ENCODE measurements at regions not wholly inside any gene's neighbourhood (a gene's known extent, or its start where the extent isn't known, plus 50 kb on each side); places are given as distances from the start of the nearest gene placed in this dataset.
"Not testable (repeated sequence)": the region's sequence is repeated elsewhere in the genome, so short reads cannot be mapped to it uniquely, and the experiment has no call there.

- POLR2A ChIA-PET = interaction anchor here in 1 of 2 donors (0.6 kb wide), 1 partner anchor 11 kb away, joined by 3 read pairs; no protein-coding TSS in a partner anchor
- ATAC-seq (replicated peaks in 1 of 4); H3K36me3 ChIP-seq (ENCODE audit: control insufficient read depth in 2 of 2, extremely low read depth in 1 of 2, insufficient read depth in 1 of 2, low read length in 1 of 2); CTCF ChIA-PET; H3K9me3 ChIP-seq; H3K27me3 Mint-ChIP-seq; H3K36me3 Mint-ChIP-seq; DNase-seq; H3K4me3 ChIP-seq (ENCODE audit: control insufficient read depth in 1 of 2, extremely low read depth in 1 of 2, low read length in 1 of 2); H3K27ac ChIP-seq (ENCODE audit: low read length); H3K4me3 Mint-ChIP-seq; H3K4me1 ChIP-seq (ENCODE audit: control insufficient read depth in 1 of 2, extremely low read depth in 1 of 2, insufficient read depth in 2 of 2, low read length in 2 of 2); H3K27me3 ChIP-seq (replicated peaks in 1 of 2; ENCODE audit: control insufficient read depth in 2 of 2, extremely low read depth in 1 of 2, insufficient read depth in 2 of 2, low read length in 1 of 2); H3K4me1 Mint-ChIP-seq; H3K27ac Mint-ChIP-seq: not testable (repeated sequence)
- WGBS (ENCODE audit: insufficient coverage) = 75% methylated on average over 7 of the region's 8 CpGs
- H3K9me3 Mint-ChIP-seq = peaks cover 3 to 27% (median 27%) of the 10 kb centered on the region in 3 donors
These were observed 778.4 kb upstream of the SLC35B3 start for GRCh38 chr6:9213717-9214116.

GRCh38 chr6:9208966-9209365 lies 773.6 kb upstream of the SLC35B3 start:
- H3K4me3 Mint-ChIP-seq = no peak overlapping the region
- WGBS (ENCODE audit: insufficient coverage) = no CpG with 5 or more reads among the region's 3 CpGs
- Histone ChIP-seq H3K4me3 (ENCODE audit: control insufficient read depth in 1 of 2, extremely low read depth in 1 of 2, low read length in 1 of 2) (no peak overlapping the region), H3K36me3 (ENCODE audit: control insufficient read depth in 2 of 2, extremely low read depth in 1 of 2, insufficient read depth in 1 of 2, low read length in 1 of 2) (no peaks in the 10 kb centered on the region), H3K27me3 (replicated peaks in 1 of 2; ENCODE audit: control insufficient read depth in 2 of 2, extremely low read depth in 1 of 2, insufficient read depth in 2 of 2, low read length in 1 of 2) (no peaks in the 10 kb centered on the region), H3K27ac (ENCODE audit: low read length) (no peak overlapping the region), H3K9me3 (no peaks in the 10 kb centered on the region), H3K4me1 (ENCODE audit: control insufficient read depth in 1 of 2, extremely low read depth in 1 of 2, insufficient read depth in 2 of 2, low read length in 2 of 2) (no peaks in the 10 kb centered on the region)
- no peaks in the 10 kb centered on the region for H3K36me3 Mint-ChIP-seq
- ChIA-PET CTCF (no interaction called here), POLR2A (no interaction called here)
- no peaks in the 10 kb centered on the region for H3K4me1 Mint-ChIP-seq
- H3K27ac Mint-ChIP-seq = no peak overlapping the region
- no peak for ATAC-seq (replicated peaks in 1 of 4)
- peaks cover 4 to 12% (median 8%) of the 10 kb centered on the region in 3 donors for H3K9me3 Mint-ChIP-seq
- H3K27me3 Mint-ChIP-seq = no peaks in the 10 kb centered on the region
- no peak for DNase-seq

- ChIA-PET POLR2A (no interaction called here), CTCF (no interaction called here)
- H3K27me3 ChIP-seq (replicated peaks in 1 of 2; ENCODE audit: control insufficient read depth in 2 of 2, extremely low read depth in 1 of 2, insufficient read depth in 2 of 2, low read length in 1 of 2) = no peaks in the 10 kb centered on the region
- H3K36me3 ChIP-seq (ENCODE audit: control insufficient read depth in 2 of 2, extremely low read depth in 1 of 2, insufficient read depth in 1 of 2, low read length in 1 of 2) = no peaks in the 10 kb centered on the region
- H3K27me3 Mint-ChIP-seq = no peaks in the 10 kb centered on the region
- H3K4me3 Mint-ChIP-seq = no peak overlapping the region
- no peak for ATAC-seq (replicated peaks in 1 of 4)
- H3K4me1 ChIP-seq (ENCODE audit: control insufficient read depth in 1 of 2, extremely low read depth in 1 of 2, insufficient read depth in 2 of 2, low read length in 2 of 2) = no peaks in the 10 kb centered on the region
- no peak for DNase-seq
- H3K9me3 Mint-ChIP-seq = peaks cover 4 to 19% (median 8%) of the 10 kb centered on the region in 3 donors
- H3K36me3 Mint-ChIP-seq = no peaks in the 10 kb centered on the region
- no peaks in the 10 kb centered on the region for H3K9me3 ChIP-seq
- no peak overlapping the region for H3K4me3 ChIP-seq (ENCODE audit: control insufficient read depth in 1 of 2, extremely low read depth in 1 of 2, low read length in 1 of 2)
- no CpG with 5 or more reads among the region's 1 CpG for WGBS (ENCODE audit: insufficient coverage)
- no peaks in the 10 kb centered on the region for H3K4me1 Mint-ChIP-seq
- H3K27ac Mint-ChIP-seq = no peak overlapping the region
- no peak overlapping the region for H3K27ac ChIP-seq (ENCODE audit: low read length)
These were observed 770.3 kb upstream of the SLC35B3 start for GRCh38 chr6:9205645-9206044.

- H3K4me1 ChIP-seq (ENCODE audit: control insufficient read depth in 1 of 2, extremely low read depth in 1 of 2, insufficient read depth in 2 of 2, low read length in 2 of 2) = no peaks in the 10 kb centered on the region
- ChIA-PET POLR2A (no interaction called here), CTCF (no interaction called here)
- Mint-ChIP-seq H3K27me3 (no peaks in the 10 kb centered on the region), H3K27ac (no peak overlapping the region), H3K36me3 (no peaks in the 10 kb centered on the region), H3K4me1 (no peaks in the 10 kb centered on the region), H3K9me3 (peaks cover 6 to 19% (median 8%) of the 10 kb centered on the region in 3 donors), H3K4me3 (no peak overlapping the region)
- no peak overlapping the region for H3K4me3 ChIP-seq (ENCODE audit: control insufficient read depth in 1 of 2, extremely low read depth in 1 of 2, low read length in 1 of 2)
- ATAC-seq (replicated peaks in 1 of 4) (no peak), DNase-seq (no peak)
- no peak overlapping the region for H3K27ac ChIP-seq (ENCODE audit: low read length)
- no peaks in the 10 kb centered on the region for H3K27me3 ChIP-seq (replicated peaks in 1 of 2; ENCODE audit: control insufficient read depth in 2 of 2, extremely low read depth in 1 of 2, insufficient read depth in 2 of 2, low read length in 1 of 2)
- no CpG with 5 or more reads among the region's 1 CpG for WGBS (ENCODE audit: insufficient coverage)
- H3K36me3 ChIP-seq (ENCODE audit: control insufficient read depth in 2 of 2, extremely low read depth in 1 of 2, insufficient read depth in 1 of 2, low read length in 1 of 2) = no peaks in the 10 kb centered on the region
- H3K9me3 ChIP-seq = no peaks in the 10 kb centered on the region
These were observed 768.8 kb upstream of the SLC35B3 start for GRCh38 chr6:9204171-9204570.

- Histone ChIP-seq H3K4me3 (ENCODE audit: control insufficient read depth in 1 of 2, extremely low read depth in 1 of 2, low read length in 1 of 2) (no peak overlapping the region), H3K9me3 (no peaks in the 10 kb centered on the region), H3K36me3 (ENCODE audit: control insufficient read depth in 2 of 2, extremely low read depth in 1 of 2, insufficient read depth in 1 of 2, low read length in 1 of 2) (no peaks in the 10 kb centered on the region), H3K27ac (ENCODE audit: low read length) (no peak overlapping the region), H3K4me1 (ENCODE audit: control insufficient read depth in 1 of 2, extremely low read depth in 1 of 2, insufficient read depth in 2 of 2, low read length in 2 of 2) (no peaks in the 10 kb centered on the region), H3K27me3 (replicated peaks in 1 of 2; ENCODE audit: control insufficient read depth in 2 of 2, extremely low read depth in 1 of 2, insufficient read depth in 2 of 2, low read length in 1 of 2) (no peaks in the 10 kb centered on the region)
- POLR2A ChIA-PET = no interaction called here
- ATAC-seq (replicated peaks in 1 of 4) (no peak), DNase-seq (no peak)
- CTCF ChIA-PET = no interaction called here
- Mint-ChIP-seq H3K4me1 (no peaks in the 10 kb centered on the region), H3K36me3 (no peaks in the 10 kb centered on the region), H3K4me3 (no peak overlapping the region), H3K27me3 (no peaks in the 10 kb centered on the region), H3K9me3 (peaks cover 6 to 19% (median 6%) of the 10 kb centered on the region in 3 donors), H3K27ac (no peak overlapping the region)
These were observed 765.4 kb upstream of the SLC35B3 start for GRCh38 chr6:9200712-9201111.

- WGBS (ENCODE audit: insufficient coverage) = no CpG with 5 or more reads among the region's 3 CpGs
- H3K4me1 ChIP-seq (ENCODE audit: control insufficient read depth in 1 of 2, extremely low read depth in 1 of 2, insufficient read depth in 2 of 2, low read length in 2 of 2) = no peaks in the 10 kb centered on the region
- H3K27me3 ChIP-seq (replicated peaks in 1 of 2; ENCODE audit: control insufficient read depth in 2 of 2, extremely low read depth in 1 of 2, insufficient read depth in 2 of 2, low read length in 1 of 2) = no peaks in the 10 kb centered on the region
- DNase-seq (no peak), ATAC-seq (replicated peaks in 1 of 4) (no peak)
- H3K9me3 ChIP-seq = no peaks in the 10 kb centered on the region
- H3K4me3 Mint-ChIP-seq = no peak overlapping the region
- H3K27me3 Mint-ChIP-seq = no peaks in the 10 kb centered on the region
- ChIA-PET POLR2A (no interaction called here), CTCF (no interaction called here)
- no peak overlapping the region for H3K4me3 ChIP-seq (ENCODE audit: control insufficient read depth in 1 of 2, extremely low read depth in 1 of 2, low read length in 1 of 2)
- peaks cover 0 to 8% (median 3%) of the 10 kb centered on the region in 3 donors for H3K9me3 Mint-ChIP-seq
- H3K27ac ChIP-seq (ENCODE audit: low read length) = no peak overlapping the region
- no peaks in the 10 kb centered on the region for H3K36me3 Mint-ChIP-seq
- H3K27ac Mint-ChIP-seq = no peak overlapping the region
- no peaks in the 10 kb centered on the region for H3K36me3 ChIP-seq (ENCODE audit: control insufficient read depth in 2 of 2, extremely low read depth in 1 of 2, insufficient read depth in 1 of 2, low read length in 1 of 2)
- no peaks in the 10 kb centered on the region for H3K4me1 Mint-ChIP-seq
These were observed 762.4 kb upstream of the SLC35B3 start for GRCh38 chr6:9197726-9198125.

- ChIA-PET CTCF (no interaction called here), POLR2A (no interaction called here)
- Mint-ChIP-seq H3K4me1 (no peaks in the 10 kb centered on the region), H3K27ac (no peak overlapping the region), H3K36me3 (no peaks in the 10 kb centered on the region), H3K4me3 (no peak overlapping the region), H3K9me3 (peaks cover 0 to 7% (median 3%) of the 10 kb centered on the region in 3 donors), H3K27me3 (no peaks in the 10 kb centered on the region)
- DNase-seq (no peak), ATAC-seq (replicated peaks in 1 of 4) (no peak)
- Histone ChIP-seq H3K9me3 (no peaks in the 10 kb centered on the region), H3K27ac (ENCODE audit: low read length) (no peak overlapping the region), H3K27me3 (replicated peaks in 1 of 2; ENCODE audit: control insufficient read depth in 2 of 2, extremely low read depth in 1 of 2, insufficient read depth in 2 of 2, low read length in 1 of 2) (no peaks in the 10 kb centered on the region), H3K4me1 (ENCODE audit: control insufficient read depth in 1 of 2, extremely low read depth in 1 of 2, insufficient read depth in 2 of 2, low read length in 2 of 2) (no peaks in the 10 kb centered on the region), H3K36me3 (ENCODE audit: control insufficient read depth in 2 of 2, extremely low read depth in 1 of 2, insufficient read depth in 1 of 2, low read length in 1 of 2) (no peaks in the 10 kb centered on the region), H3K4me3 (ENCODE audit: control insufficient read depth in 1 of 2, extremely low read depth in 1 of 2, low read length in 1 of 2) (no peak overlapping the region)
- 40% methylated on average over 1 of the region's 1 CpG for WGBS (ENCODE audit: insufficient coverage)
These were observed 760.0 kb upstream of the SLC35B3 start for GRCh38 chr6:9195322-9195721.
